A673 (cell line): ENCODE measurements at regions not wholly inside any gene's neighbourhood (a gene's known extent, or its start where the extent isn't known, plus 50 kb on each side); places are given as distances from the start of the nearest gene placed in this dataset.

ENCODE experiments used
- BruUV-seq: library from RNA; stranded (reverse); fragments of 400-500 nt; replicated peaks from 2 replicates; lab custom pipeline; 2021; lab: Mats Ljungman, UMichigan
- CTCF ChIA-PET: fragments of 300-600 bp; sonication (Branson Sonifier 250); formaldehyde crosslinking; loops from one replicate; lab custom pipeline; 2022; ENCODE audit warnings: antibody characterized with exemption; lab: Charles Lee
- POLR2A ChIA-PET: fragments of 300-600 bp; sonication (Branson Sonifier 250); formaldehyde crosslinking; loops from one replicate; lab custom pipeline; 2022; ENCODE audit warnings: antibody characterized with exemption; ENCODE audit not compliant: low non-redundant PET; lab: Charles Lee
- DNase-seq: peaks from one replicate; pipeline ENCODE4 v3.0.0-alpha.2; 2015; ENCODE audit warnings: low spot score
- H3K27ac ChIP-seq: fragments of 200-600 bp; sonication (generic); 2 replicates; pipeline ENCODE4 v1.5.1; 2016; ENCODE audit warnings: mixed run types, low read depth, mild to moderate bottlenecking, mixed read lengths, antibody characterized with exemption, low read length; ENCODE audit not compliant: poor library complexity, severe bottlenecking
- H3K27me3 ChIP-seq: fragments of 200-600 bp; sonication (generic); replicated peaks from 2 replicates; pipeline ENCODE4 v1.6.1; 2017; ENCODE audit warnings: mixed run types, low read depth, mild to moderate bottlenecking, mixed read lengths, antibody characterized with exemption, low read length; ENCODE audit not compliant: insufficient read depth, poor library complexity
- H3K36me3 ChIP-seq: fragments of 200-600 bp; sonication (generic); 2 replicates; pipeline ENCODE4 v1.6.1; 2016; ENCODE audit warnings: mixed run types, mild to moderate bottlenecking, mixed read lengths, antibody characterized with exemption, low read length; ENCODE audit not compliant: insufficient read depth, poor library complexity, severe bottlenecking
- H3K4me1 ChIP-seq: fragments of 200-600 bp; sonication (generic); 2 replicates; pipeline ENCODE4 v1.6.1; 2017; ENCODE audit warnings: mixed run types, mild to moderate bottlenecking, mixed read lengths, antibody characterized with exemption, low read length; ENCODE audit not compliant: insufficient read depth, poor library complexity, severe bottlenecking
- H3K4me3 ChIP-seq: fragments of 200-600 bp; sonication (generic); 2 replicates; pipeline ENCODE4 v1.5.1; 2016; ENCODE audit warnings: low read depth, mixed run types, mild to moderate bottlenecking, mixed read lengths, low read length; ENCODE audit not compliant: poor library complexity, severe bottlenecking
- H3K9me3 ChIP-seq: fragments of 200-600 bp; sonication (generic); 2 replicates; pipeline ENCODE4 v1.6.1; 2016; ENCODE audit warnings: mixed run types, low read depth, mild to moderate bottlenecking, mixed read lengths, antibody characterized with exemption, low read length; ENCODE audit not compliant: poor library complexity, severe bottlenecking
- CTCF ChIP-seq: fragments of 300-800, 200-600 bp; sonication (generic); conservative IDR thresholded peaks from 2 replicates; pipeline ENCODE4 v1.5.1; 2017; ENCODE audit warnings: low read depth, mild to moderate bottlenecking, antibody characterized with exemption, low read length, moderate library complexity, mixed read lengths
- EZH2 ChIP-seq: fragments of 200-600 bp; sonication (generic); IDR thresholded peaks from 2 replicates; pipeline ENCODE4 v1.6.1; 2017; ENCODE audit warnings: borderline replicate concordance, low read depth, mild to moderate bottlenecking, mixed read lengths, antibody characterized with exemption, low read length; ENCODE audit not compliant: poor library complexity, severe bottlenecking
- intact Hi-C: fragments of 100-400 bp; cut with micrococcal nuclease; formaldehyde crosslinking; loops from one replicate; pipeline ENCODE4 v1.10.0; 2022; ENCODE audit not compliant: unreplicated experiment

- no peak overlapping the region for H3K27ac ChIP-seq
- intact Hi-C loops = no loop called here
- no peaks in the 10 kb centered on the region for H3K27me3 ChIP-seq
- no peak overlapping the region for H3K4me3 ChIP-seq
- CTCF ChIA-PET = no interaction called here
- DNase-seq = no peak
- H3K9me3 ChIP-seq = no peaks in the 10 kb centered on the region
- no peaks in the 10 kb centered on the region for H3K36me3 ChIP-seq
- no TSS peak for BruUV-seq
- TF ChIP-seq CTCF = no peak
- no peak for TF ChIP-seq EZH2
- POLR2A ChIA-PET = no interaction called here
- no peaks in the 10 kb centered on the region for H3K4me1 ChIP-seq
Observed at GRCh38 chrX:122154019-122154418, 1030.1 kb upstream of the GRIA3 start.

DNA sequence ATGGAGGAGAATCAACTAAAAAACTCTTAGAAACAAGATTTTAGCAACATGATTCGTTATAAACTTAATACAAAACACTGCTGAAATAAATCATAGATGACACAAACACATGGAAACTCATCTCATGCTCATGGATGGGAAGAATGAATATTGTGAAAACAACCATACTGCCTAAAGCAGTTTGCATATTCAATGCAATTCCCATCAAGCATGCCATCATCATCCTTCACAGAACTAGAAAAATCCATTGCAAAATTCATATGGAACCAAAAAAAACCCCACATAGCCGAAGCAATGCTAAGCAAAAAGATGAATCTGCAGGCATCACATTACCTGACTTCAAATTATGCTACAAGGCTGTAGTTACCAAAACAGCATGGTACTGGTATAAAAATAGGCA, 1015.8 kb upstream of the GRIA3 start:
- Histone ChIP-seq H3K4me3 (no peak overlapping the region), H3K27me3 (no peaks in the 10 kb centered on the region), H3K27ac (no peak overlapping the region), H3K9me3 (peaks cover 6% of the 10 kb centered on the region), H3K36me3 (no peaks in the 10 kb centered on the region), H3K4me1 (no peaks in the 10 kb centered on the region)
- no TSS peak for BruUV-seq
- DNase-seq = no peak
- intact Hi-C loops = no loop called here
- POLR2A ChIA-PET = no interaction called here
- TF ChIP-seq CTCF (no peak), EZH2 (no peak)
- CTCF ChIA-PET = no interaction called here

GRCh38 chrX:122184791-122185190, 999.3 kb upstream of the GRIA3 start:
- H3K27me3 ChIP-seq = no peaks in the 10 kb centered on the region
- no TSS peak for BruUV-seq
- no peaks in the 10 kb centered on the region for H3K4me1 ChIP-seq
- peaks cover 13% of the 10 kb centered on the region for H3K9me3 ChIP-seq
- no peak overlapping the region for H3K27ac ChIP-seq
- TF ChIP-seq EZH2 = no peak
- no peak for TF ChIP-seq CTCF
- no peaks in the 10 kb centered on the region for H3K36me3 ChIP-seq
- ChIA-PET POLR2A (no interaction called here), CTCF (no interaction called here)
- H3K4me3 ChIP-seq = no peak overlapping the region
- DNase-seq = no peak
- intact Hi-C loops = no loop called here
